Spleen (tissue), 11 donors: ENCODE measurements at regions not wholly inside any gene's neighbourhood (a gene's known extent, or its start where the extent isn't known, plus 50 kb on each side); places are given as distances from the start of the nearest gene placed in this dataset.

Experiments used
- DNase-seq: peaks from one replicate; pipeline ENCODE4 v3.0.0-alpha.2; 2020
- H3K27ac ChIP-seq, 8 donors: fragments of 200-600 bp; sonication (generic) in 7 of 8; 1 replicate in 4 of 8; 2 replicates in 4 of 8; pipeline versions ENCODE4 v1.5.0 to v1.8.0; 2016 to 2021; ENCODE audit warnings: inconsistent platforms in 4 of 8, mild to moderate bottlenecking in 4 of 8, moderate library complexity in 1 of 8
- H3K27me3 ChIP-seq, 7 donors: fragments of 200-600 bp; sonication (generic) in 6 of 7; replicated peaks in 1 of 7; 1 replicate in 4 of 7; 2 replicates in 3 of 7; pipeline versions ENCODE4 v1.5.0 to v1.8.0; 2016 to 2021; ENCODE audit warnings: inconsistent platforms in 3 of 7, mild to moderate bottlenecking in 1 of 7
- H3K36me3 ChIP-seq, 6 donors: fragments of 200-600 bp; sonication (generic) in 5 of 6; 1 replicate in 4 of 6; 2 replicates in 2 of 6; pipeline versions ENCODE4 v1.5.0 to v1.8.0; 2016 to 2021; ENCODE audit warnings: inconsistent platforms in 2 of 6
- H3K4me1 ChIP-seq, 6 donors: fragments of 200-600 bp; sonication (generic) in 5 of 6; 1 replicate in 3 of 6; 2 replicates in 3 of 6; pipeline versions ENCODE4 v1.5.0 to v1.8.0; 2016 to 2021; ENCODE audit warnings: inconsistent platforms in 3 of 6
- H3K4me3 ChIP-seq, 8 donors: fragments of 200-600 bp; sonication (generic) in 7 of 8; 1 replicate in 4 of 8; 2 replicates in 4 of 8; pipeline versions ENCODE4 v1.5.0 to v1.8.0; 2016 to 2021; ENCODE audit warnings: inconsistent platforms in 4 of 8, mild to moderate bottlenecking in 4 of 8, moderate library complexity in 2 of 8
- H3K9me3 ChIP-seq, 8 donors: fragments of 200-600 bp; sonication (generic) in 7 of 8; 1 replicate in 4 of 8; 2 replicates in 4 of 8; pipeline versions ENCODE4 v1.5.0 to v1.8.0; 2016 to 2021; ENCODE audit warnings: inconsistent platforms in 4 of 8
- CTCF ChIP-seq, 11 experiments: fragments of 200-600 bp in 7 of 11; fragments of 450-650 bp in 4 of 11; sonication (generic) in 4 of 11; IDR thresholded peaks in 8 of 11; conservative IDR thresholded peaks in 3 of 11; 1 replicate in 7 of 11; 2 replicates in 4 of 11; pipeline versions ENCODE4 v1.4.0 to v1.8.0; 2016 to 2021; ENCODE audit warnings: antibody characterized with exemption in 11 of 11, inconsistent platforms in 4 of 11, mild to moderate bottlenecking in 1 of 11
- POLR2A ChIP-seq, 3 donors: fragments of 450-650 bp; IDR thresholded peaks; one replicate each; pipeline ENCODE4 v1.5.1; 2017; ENCODE audit warnings: antibody characterized with exemption in 3 of 3, mild to moderate bottlenecking in 1 of 3
- POLR2AphosphoS5 ChIP-seq, 3 donors: sonication (generic); formaldehyde crosslinking; IDR thresholded peaks; one replicate each; pipeline ENCODE4 v1.5.1; 2017; ENCODE audit warnings: antibody characterized with exemption in 3 of 3
- WGBS, 5 donors: extraction: QIAGEN DNeasy Blood & Tissue Kit in 3 of 5; methylation state at CpG; one replicate each; pipeline versions ENCODE4 v1.1.5 to v1.1.7; 2013 to 2018; 5-methylcytosine and 5-hydroxymethylcytosine counted together
- intact Hi-C: fragments of 100-400 bp; cut with DNase I; formaldehyde crosslinking; loops from one replicate; pipeline ENCODE4 v1.15.0; 2023; ENCODE audit warnings: low total_unique reads
- donor health status: healthy with polysubstance abuse.
- donor health status: DM: no; HTN: no; CAD: no; lungs with moderate emphysema.
- donor health status: DM: no; HTN: no; CAD: no.
- donor health status: Bipolar disorder and iron deficiency.
- donor health status: healthy.
- donor health status: DM: no; HTN: no; CAD: no.
- donor health status: DM: yes; HTN: yes; CAD: no.

DNA sequence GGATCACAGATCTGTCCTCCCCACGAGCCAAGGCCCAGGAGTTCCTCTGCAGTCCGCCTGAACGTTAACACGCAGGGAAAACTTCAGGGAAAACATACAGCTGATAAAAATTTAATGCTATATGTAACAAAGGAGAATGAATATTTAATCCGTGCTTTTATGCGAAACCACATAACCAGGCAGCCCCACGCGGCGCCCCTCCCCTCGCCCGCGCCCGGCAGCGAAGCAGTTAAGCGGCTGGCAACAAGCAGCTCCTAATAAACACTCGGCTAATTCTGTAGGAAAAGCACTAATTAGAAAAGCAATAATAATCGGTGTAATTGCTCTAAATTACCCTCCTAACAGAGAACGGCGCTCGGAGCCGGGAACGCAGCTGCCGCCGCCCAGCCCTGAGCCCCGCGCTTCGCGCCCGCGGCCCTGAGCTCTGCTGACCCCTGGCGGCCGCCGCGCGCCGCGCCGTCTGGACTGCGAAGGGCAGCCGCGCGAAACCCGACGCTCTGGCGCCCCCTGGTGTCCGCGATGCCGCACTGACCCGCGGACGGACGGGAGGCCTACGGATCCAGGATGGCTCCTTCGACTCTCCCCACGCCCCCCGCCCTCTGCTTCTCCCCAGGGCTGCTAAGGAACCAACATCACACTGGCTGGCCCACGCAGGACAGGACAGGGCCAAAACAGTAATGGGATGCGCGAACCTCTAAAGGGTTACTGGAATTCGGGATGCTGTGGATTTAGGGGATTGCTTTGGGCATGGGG lies 181.4 kb downstream of the SMAD2 start:
- intact Hi-C loops: loop anchor here (5.0 to 10.0 kb wide), 2 partner anchors 532 to 644 kb away; no protein-coding TSS in a partner anchor
- peak; percentile 96 for DNase-seq

DNA sequence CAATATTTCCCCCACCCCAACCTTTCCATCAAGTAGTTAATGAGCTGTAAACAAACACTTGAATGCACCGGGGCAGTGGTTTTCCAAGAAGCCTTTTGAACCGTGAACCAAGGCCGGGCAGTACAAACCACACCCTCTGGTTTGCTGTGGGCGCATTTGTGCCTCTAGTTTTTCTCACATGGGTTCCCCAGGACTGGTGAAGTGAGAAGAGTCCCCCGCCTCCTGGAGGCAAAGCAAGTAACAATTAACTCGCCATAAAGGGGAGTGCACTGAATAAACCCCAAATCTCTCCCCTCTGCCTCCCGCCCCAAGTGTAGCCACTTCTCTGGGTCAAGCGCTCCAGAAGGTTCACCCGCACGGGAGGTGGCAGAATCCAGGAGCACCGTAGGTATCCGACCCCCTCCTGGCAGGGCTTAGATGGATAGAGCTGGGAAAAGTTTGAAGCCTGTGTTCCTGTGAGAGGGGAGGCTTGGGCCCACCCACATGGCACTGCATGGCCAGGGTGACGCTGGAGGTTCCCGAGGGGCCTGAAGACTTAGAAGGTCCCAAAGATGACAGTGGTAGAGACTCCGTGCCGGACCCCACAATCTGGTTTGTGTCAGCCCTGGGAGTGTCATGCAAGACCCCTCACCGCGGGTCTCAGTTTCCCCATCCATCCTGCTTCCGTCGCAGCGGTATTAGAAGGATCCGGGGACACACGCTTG lies 182.2 kb downstream of the SMAD2 start:
- intact Hi-C loops: loop anchor here (5.0 to 10.0 kb wide), 2 partner anchors 531 to 643 kb away; no protein-coding TSS in a partner anchor
- Histone ChIP-seq H3K27ac (no peak overlapping the region), H3K9me3 (no peaks in the 10 kb centered on the region), H3K4me1 (peaks cover 0 to 12% (median 9%) of the 10 kb centered on the region in 6 donors), H3K4me3 (peak overlapping the region in 1 of 8 donors; percentile 46), H3K27me3 (peaks cover 0 to 28% (median 8%) of the 10 kb centered on the region in 7 donors), H3K36me3 (no peaks in the 10 kb centered on the region)
- TF ChIP-seq CTCF (IDR thresholded peaks at IDR 0.05 in 8 of 11, conservative IDR thresholded peaks at IDR 0.05 in 3 of 11) (no peak), POLR2A (IDR thresholded peaks at IDR 0.05) (no peak), POLR2AphosphoS5 (IDR thresholded peaks at IDR 0.05) (no peak)
- DNase-seq: no peak
- WGBS, 5 donors: 70 to 77% (median 72%) methylated on average over 22 to 23 of the region's 23 CpGs

More for the DNA sequence above, 181.4 kb downstream of the SMAD2 start:
- peak overlapping the region in 5 of 8 donors; percentile 17 to 46 (median 19) for H3K4me3 ChIP-seq
- H3K4me1 ChIP-seq: peaks cover 0 to 12% (median 9%) of the 10 kb centered on the region in 6 donors
- whole genome bisulfite sequencing, 5 donors: 7 to 14% (median 10%) methylated on average over 39 to 60 of the region's 60 CpGs
- no peaks in the 10 kb centered on the region for H3K36me3 ChIP-seq
- H3K9me3 ChIP-seq: no peaks in the 10 kb centered on the region
- H3K27ac ChIP-seq: no peak overlapping the region
- TF ChIP-seq CTCF (IDR thresholded peaks at IDR 0.05 in 8 of 11, conservative IDR thresholded peaks at IDR 0.05 in 3 of 11): peak; percentile 91 to 100 (median 100)
- peak in 2 of 3 donors; percentile 35 to 64 for TF ChIP-seq POLR2AphosphoS5 (IDR thresholded peaks at IDR 0.05)
- no peak for TF ChIP-seq POLR2A (IDR thresholded peaks at IDR 0.05)
- H3K27me3 ChIP-seq: peaks cover 0 to 29% (median 8%) of the 10 kb centered on the region in 7 donors

- Histone ChIP-seq H3K27ac (no peak overlapping the region), H3K4me3 (no peak overlapping the region), H3K4me1 (peaks cover 0 to 12% (median 9%) of the 10 kb centered on the region in 6 donors), H3K27me3 (peaks cover 0 to 28% (median 8%) of the 10 kb centered on the region in 7 donors), H3K36me3 (no peaks in the 10 kb centered on the region), H3K9me3 (no peaks in the 10 kb centered on the region)
- TF ChIP-seq POLR2A (IDR thresholded peaks at IDR 0.05): no peak
- TF ChIP-seq CTCF (IDR thresholded peaks at IDR 0.05 in 8 of 11, conservative IDR thresholded peaks at IDR 0.05 in 3 of 11): no peak
- no peak for TF ChIP-seq POLR2AphosphoS5 (IDR thresholded peaks at IDR 0.05)
- intact Hi-C loops: loop anchor here (5.0 to 10.0 kb wide), 2 partner anchors 530 to 643 kb away; no protein-coding TSS in a partner anchor
- DNase-seq: no peak
- 90 to 94% (median 93%) methylated on average over 12 of the region's 12 CpGs for WGBS, 5 donors
Observed at GRCh38 chr18:47747260-47747795, 183.1 kb downstream of the SMAD2 start.
